Endothelial cell of umbilical vein (primary cell): ENCODE measurements at regions not wholly inside any gene's neighbourhood (a gene's known extent, or its start where the extent isn't known, plus 50 kb on each side); places are given as distances from the start of the nearest gene placed in this dataset.

Experiments
- BruUV-seq: library from RNA; stranded (reverse); fragments of 400-500 nt; replicated peaks from 2 replicates; lab custom pipeline; 2021; lab: Mats Ljungman, UMichigan
- CTCF ChIA-PET: fragments of 300-600, 350-600 bp; sonication (Branson Sonifier 250); formaldehyde crosslinking; loops from one replicate; lab custom pipeline; 2021; ENCODE audit warnings: antibody characterized with exemption, inconsistent platforms; lab: Charles Lee
- POLR2A ChIA-PET: fragments of 300-600, 350-600 bp; sonication (Branson Sonifier 250); formaldehyde crosslinking; loops from one replicate; lab custom pipeline; 2021; ENCODE audit warnings: antibody characterized with exemption, inconsistent platforms; lab: Charles Lee
- DNase-seq: peaks from one replicate; pipeline ENCODE4 v3.0.0-alpha.2; 2011; ENCODE audit warnings: low read depth, low spot score
- FAIRE-seq: peaks from 2 replicates; lab custom pipeline; 2011; peaks lifted over from hg19 to GRCh38; lab: Jason Lieb, UNC
- H2AFZ ChIP-seq: 2 replicates; pipeline ENCODE4 v1.6.0; 2012; ENCODE audit warnings: low read depth, low read length, control low read depth, inconsistent platforms
- H3K27ac ChIP-seq: 2 replicates; pipeline ENCODE4 v1.5.1; 2011; ENCODE audit warnings: low read depth, mild to moderate bottlenecking, control low read depth, low read length, moderate library complexity; ENCODE audit not compliant: insufficient read depth
- H3K27me3 ChIP-seq, 2 experiments: 2 replicates each; pipeline versions ENCODE4 v1.6.0 to v1.6.1; 2011; ENCODE audit warnings: low read length in 2 of 2, mixed read lengths in 1 of 2; ENCODE audit not compliant: control insufficient read depth in 2 of 2, insufficient read depth in 2 of 2
- H3K36me3 ChIP-seq, 2 experiments: 2 replicates in 1 of 2; 3 replicates in 1 of 2; pipeline ENCODE4 v1.5.1; 2011; ENCODE audit warnings: low read length in 2 of 2, mild to moderate bottlenecking in 1 of 2, moderate library complexity in 1 of 2; ENCODE audit not compliant: control insufficient read depth in 2 of 2, insufficient read depth in 2 of 2; ENCODE audit errors: extremely low read depth in 1 of 2
- H3K4me1 ChIP-seq: 3 replicates; pipeline ENCODE4 v1.5.1; 2011; ENCODE audit warnings: mild to moderate bottlenecking, low read length; ENCODE audit not compliant: control insufficient read depth, insufficient read depth; ENCODE audit errors: extremely low read depth
- H3K4me2 ChIP-seq: 2 replicates; pipeline ENCODE4 v1.6.1; 2011; ENCODE audit warnings: low read length, control low read depth, mixed read lengths; ENCODE audit not compliant: insufficient read depth
- H3K4me3 ChIP-seq, 3 experiments: fragments of 200-600 bp in 1 of 3; sonication (generic), shearing (Covaris generic) in 1 of 3; replicated peaks in 1 of 3; 2 replicates each; pipeline ENCODE4 v1.5.1; 2011 to 2016; ENCODE audit warnings: control low read depth in 3 of 3, low read length in 3 of 3, mild to moderate bottlenecking in 2 of 3, inconsistent platforms in 1 of 3, low read depth in 1 of 3, moderate library complexity in 1 of 3; ENCODE audit not compliant: insufficient read depth in 1 of 3
- H3K79me2 ChIP-seq: 2 replicates; pipeline ENCODE4 v1.6.0; 2012; ENCODE audit warnings: low read length, inconsistent platforms; ENCODE audit not compliant: control insufficient read depth, insufficient read depth
- H3K9ac ChIP-seq: replicated peaks from 2 replicates; pipeline ENCODE3; 2011; ENCODE audit warnings: low read length, control low read depth; ENCODE audit not compliant: insufficient read depth; ENCODE audit errors: extremely low read depth
- H3K9me1 ChIP-seq: replicated peaks from 3 replicates; pipeline ENCODE4 v1.6.0; 2011; ENCODE audit warnings: mild to moderate bottlenecking, low read length; ENCODE audit not compliant: control insufficient read depth, insufficient read depth; ENCODE audit errors: extremely low read depth
- H3K9me3 ChIP-seq: replicated peaks from 2 replicates; pipeline ENCODE4 v1.5.1; 2012; ENCODE audit warnings: low read length, inconsistent platforms; ENCODE audit not compliant: control insufficient read depth, insufficient read depth
- H4K20me1 ChIP-seq: replicated peaks from 2 replicates; pipeline ENCODE3; 2011; ENCODE audit warnings: mild to moderate bottlenecking, low read length; ENCODE audit not compliant: control insufficient read depth, insufficient read depth; ENCODE audit errors: extremely low read depth
- EZH2 ChIP-seq: IDR thresholded peaks from 2 replicates; pipeline ENCODE4 v1.6.1; 2012; ENCODE audit warnings: borderline replicate concordance, low read depth, mild to moderate bottlenecking, moderate library complexity, low read length, inconsistent platforms; ENCODE audit not compliant: severe bottlenecking
- FOS ChIP-seq: IDR thresholded peaks from 2 replicates; pipeline ENCODE4 v1.6.1; 2011; ENCODE audit warnings: mild to moderate bottlenecking, low read length, moderate library complexity, borderline replicate concordance; ENCODE audit not compliant: insufficient read depth
- GATA2 ChIP-seq: IDR thresholded peaks from 2 replicates; pipeline ENCODE4 v1.7.0; 2011; ENCODE audit warnings: low read depth, mild to moderate bottlenecking, moderate library complexity, mixed read lengths, low read length; ENCODE audit not compliant: insufficient read length, insufficient read depth
- JUN ChIP-seq: IDR thresholded peaks from 2 replicates; pipeline ENCODE4 v1.6.1; 2011; ENCODE audit warnings: borderline replicate concordance, low read depth; ENCODE audit not compliant: insufficient read length, insufficient read depth
- MYC ChIP-seq: IDR thresholded peaks from one replicate; pipeline ENCODE4 v1.6.1; 2011; ENCODE audit warnings: mild to moderate bottlenecking, low read depth, low read length
- POLR2A ChIP-seq: IDR thresholded peaks from 2 replicates; pipeline ENCODE4 v1.6.1; 2012; ENCODE audit warnings: low read depth, mild to moderate bottlenecking, control low read depth, low read length
- POLR2AphosphoS5 ChIP-seq: IDR thresholded peaks from 2 replicates; pipeline ENCODE4 v1.6.1; 2012; ENCODE audit warnings: low read depth, mild to moderate bottlenecking, control low read depth, low read length, moderate library complexity; ENCODE audit not compliant: insufficient read depth
- dilution Hi-C: fragments of 300-500 bp; cut with MboI; formaldehyde crosslinking; loops from one replicate; pipeline ENCODE4 v1.15.0; 2019; ENCODE audit warnings: low sequenced_read_pairs; ENCODE audit not compliant: extremely low pct_ligation_motif_present
- intact Hi-C: fragments of 100-400 bp; cut with micrococcal nuclease; formaldehyde crosslinking; loops from one replicate; pipeline ENCODE4 v1.10.0; 2022
- TF ChIP-seq, protein P1 (sequence below): IDR thresholded peaks from 2 replicates; pipeline ENCODE4 v1.6.1; 2011; ENCODE audit not compliant: insufficient read depth, insufficient read length
- TF ChIP-seq, protein P2 (sequence below), 2 donors: IDR thresholded peaks; 1 replicate in 1 of 2; 2 replicates in 1 of 2; pipeline ENCODE4 v1.5.1; 2011; ENCODE audit warnings: low read length in 2 of 2, mild to moderate bottlenecking in 2 of 2, moderate library complexity in 2 of 2, control low read depth in 1 of 2, inconsistent platforms in 1 of 2, low read depth in 1 of 2; ENCODE audit not compliant: insufficient read depth in 1 of 2; ENCODE audit errors: extremely low read depth in 1 of 2

DNA sequence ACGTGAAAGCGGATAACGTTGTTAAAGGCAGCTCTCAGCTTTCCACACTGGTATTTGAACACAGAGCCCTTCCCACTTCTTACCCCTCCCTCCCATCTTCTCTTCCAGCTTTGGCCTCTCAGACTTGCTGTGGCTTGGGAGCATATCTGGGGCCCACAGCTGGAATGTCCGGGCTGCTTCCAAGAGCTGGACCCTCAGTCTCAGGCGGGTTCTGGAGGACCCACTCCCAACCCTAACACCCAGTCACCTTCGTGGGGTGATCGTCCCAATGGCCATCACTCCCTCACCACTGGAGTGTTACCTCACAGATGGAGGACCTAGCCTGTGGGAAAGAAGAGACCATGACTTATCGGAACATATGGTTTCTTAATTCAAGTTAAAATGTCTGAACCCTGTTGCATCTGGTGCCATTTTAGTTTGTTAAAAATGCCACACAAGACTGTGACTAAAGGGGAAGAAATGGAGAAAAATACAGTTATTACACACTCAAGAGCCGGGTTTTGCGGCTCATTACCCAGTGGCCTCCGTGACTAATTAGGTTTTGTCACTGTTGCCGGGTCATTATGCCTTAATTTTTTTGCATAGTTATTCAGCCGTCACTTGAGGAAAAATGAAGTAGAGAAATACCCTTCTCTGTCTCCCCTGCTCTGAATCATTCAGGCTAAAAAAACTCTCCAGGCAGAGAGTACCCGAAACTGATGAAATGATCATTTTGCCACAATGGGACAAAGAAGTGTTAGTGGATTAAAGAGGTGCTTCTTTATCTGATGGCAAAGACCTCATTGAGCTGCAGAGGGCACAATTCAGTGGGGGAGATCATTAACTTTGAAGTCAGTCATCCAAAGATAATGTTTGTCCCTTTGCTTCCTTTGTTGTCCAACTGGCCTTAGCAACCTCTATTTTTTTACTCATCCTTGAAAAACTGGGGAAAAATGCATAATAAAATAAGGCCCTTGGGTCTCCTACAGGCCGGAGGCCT, 87.2 kb upstream of the HTATIP2 start:
- H3K9me1 ChIP-seq = no peaks in the 10 kb centered on the region
- ChIA-PET CTCF (no interaction called here), POLR2A (no interaction called here)
- intact Hi-C loops (no loop called here), dilution Hi-C loops (no loop called here)
- H3K27me3 ChIP-seq = peaks cover 8 to 17% of the 10 kb centered on the region in 2 experiments
- H3K79me2 ChIP-seq = no peaks in the 10 kb centered on the region
- no peak overlapping the region for H3K4me2 ChIP-seq
- no peaks in the 10 kb centered on the region for H3K4me1 ChIP-seq
- H2AFZ ChIP-seq = no peak overlapping the region
- TF ChIP-seq, protein P1, sequence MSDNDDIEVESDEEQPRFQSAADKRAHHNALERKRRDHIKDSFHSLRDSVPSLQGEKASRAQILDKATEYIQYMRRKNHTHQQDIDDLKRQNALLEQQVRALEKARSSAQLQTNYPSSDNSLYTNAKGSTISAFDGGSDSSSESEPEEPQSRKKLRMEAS = no peak
- TF ChIP-seq POLR2A = no peak
- no peaks in the 10 kb centered on the region for H4K20me1 ChIP-seq
- H3K4me3 ChIP-seq = no peak overlapping the region
- no peaks in the 10 kb centered on the region for H3K36me3 ChIP-seq
- no peaks in the 10 kb centered on the region for H3K9me3 ChIP-seq
- no peak for FAIRE-seq
- no peak overlapping the region for H3K27ac ChIP-seq
- no peak overlapping the region for H3K9ac ChIP-seq
- no peak for DNase-seq
- BruUV-seq = no TSS peak

DNA sequence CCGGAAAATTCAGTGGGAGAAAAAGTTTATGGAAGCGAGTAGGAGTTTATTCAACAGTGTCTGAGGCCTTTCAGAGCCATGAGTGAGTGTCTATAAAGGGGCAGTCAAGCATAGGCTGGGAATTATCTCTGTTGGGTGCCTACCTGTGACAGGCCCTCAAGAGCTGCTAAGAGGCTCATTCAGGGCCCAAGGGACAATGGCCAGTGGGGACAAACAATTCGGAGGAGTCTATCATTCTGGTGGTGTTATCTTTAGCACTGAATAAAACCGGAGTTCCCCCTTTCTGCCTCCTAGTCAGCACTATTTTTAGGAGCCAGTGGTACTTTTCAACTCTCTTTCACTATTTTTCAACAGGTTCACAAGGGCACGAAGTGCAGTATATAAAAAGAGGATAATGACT, 89.5 kb upstream of the HTATIP2 start:
- intact Hi-C loops (no loop called here), dilution Hi-C loops (no loop called here)
- H3K9me3 ChIP-seq = no peaks in the 10 kb centered on the region
- FAIRE-seq (no peak), DNase-seq (no peak)
- no peaks in the 10 kb centered on the region for H4K20me1 ChIP-seq
- no TSS peak for BruUV-seq
- no peaks in the 10 kb centered on the region for H3K9me1 ChIP-seq
- H3K79me2 ChIP-seq = no peaks in the 10 kb centered on the region
- CTCF ChIA-PET = no interaction called here
- peaks cover 3 to 10% of the 10 kb centered on the region in 2 experiments for H3K27me3 ChIP-seq
- H3K9ac ChIP-seq = no peak overlapping the region
- no peak overlapping the region for H3K27ac ChIP-seq
- POLR2A ChIA-PET = no interaction called here
- TF ChIP-seq, protein P1 = no peak
- TF ChIP-seq FOS (no peak), JUN (no peak), EZH2 (no peak), GATA2 (no peak), MYC (no peak), POLR2A (no peak), POLR2AphosphoS5 (no peak)
- TF ChIP-seq, protein P2, sequence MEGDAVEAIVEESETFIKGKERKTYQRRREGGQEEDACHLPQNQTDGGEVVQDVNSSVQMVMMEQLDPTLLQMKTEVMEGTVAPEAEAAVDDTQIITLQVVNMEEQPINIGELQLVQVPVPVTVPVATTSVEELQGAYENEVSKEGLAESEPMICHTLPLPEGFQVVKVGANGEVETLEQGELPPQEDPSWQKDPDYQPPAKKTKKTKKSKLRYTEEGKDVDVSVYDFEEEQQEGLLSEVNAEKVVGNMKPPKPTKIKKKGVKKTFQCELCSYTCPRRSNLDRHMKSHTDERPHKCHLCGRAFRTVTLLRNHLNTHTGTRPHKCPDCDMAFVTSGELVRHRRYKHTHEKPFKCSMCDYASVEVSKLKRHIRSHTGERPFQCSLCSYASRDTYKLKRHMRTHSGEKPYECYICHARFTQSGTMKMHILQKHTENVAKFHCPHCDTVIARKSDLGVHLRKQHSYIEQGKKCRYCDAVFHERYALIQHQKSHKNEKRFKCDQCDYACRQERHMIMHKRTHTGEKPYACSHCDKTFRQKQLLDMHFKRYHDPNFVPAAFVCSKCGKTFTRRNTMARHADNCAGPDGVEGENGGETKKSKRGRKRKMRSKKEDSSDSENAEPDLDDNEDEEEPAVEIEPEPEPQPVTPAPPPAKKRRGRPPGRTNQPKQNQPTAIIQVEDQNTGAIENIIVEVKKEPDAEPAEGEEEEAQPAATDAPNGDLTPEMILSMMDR (IDR thresholded peaks at IDR 0.05; ENCODE audit: extremely low read depth in 1 of 2, insufficient read depth in 1 of 2, low read depth in 1 of 2, low read length in 2 of 2) = no peak
- H3K4me2 ChIP-seq = no peak overlapping the region
- H3K36me3 ChIP-seq = no peaks in the 10 kb centered on the region
- no peak overlapping the region for H3K4me3 ChIP-seq
- no peaks in the 10 kb centered on the region for H3K4me1 ChIP-seq
- no peak overlapping the region for H2AFZ ChIP-seq
